Fibroblast of the aortic adventitia (primary cell): ENCODE measurements at regions not wholly inside any gene's neighbourhood (a gene's known extent, or its start where the extent isn't known, plus 50 kb on each side); places are given as distances from the start of the nearest gene placed in this dataset.
A peak's percentile ranks its signal among the peaks of the same experiment; 100 is the strongest.

Source experiments
- DNase-seq: peaks from one replicate; pipeline ENCODE4 v3.0.0-alpha.2; 2010; ENCODE audit warnings: low read depth
- H3K4me3 ChIP-seq: 2 replicates; pipeline ENCODE4 v1.5.1; 2011; ENCODE audit warnings: low read depth, mild to moderate bottlenecking, control low read depth, low read length, moderate library complexity
- CTCF ChIP-seq: IDR thresholded peaks from 2 replicates; pipeline ENCODE4 v1.5.1; 2011; ENCODE audit warnings: mild to moderate bottlenecking, low read length, control low read depth, inconsistent platforms; ENCODE audit not compliant: insufficient read depth

GRCh38 chr2:240236217-240237111, 96.0 kb upstream of the OTOS start:
- DNase-seq, result no peak
- no peak for TF ChIP-seq CTCF
- H3K4me3 ChIP-seq, result no peak overlapping the region

- DNase-seq, result peak; percentile 85
- no peak overlapping the region for H3K4me3 ChIP-seq
- no peak for TF ChIP-seq CTCF
Measured at GRCh38 chr2:240237609-240238174, 97.2 kb upstream of the OTOS start.

- DNase-seq, result no peak
- H3K4me3 ChIP-seq, result no peak overlapping the region
- TF ChIP-seq CTCF, result no peak
Measured at GRCh38 chr2:240238201-240238600, 97.7 kb upstream of the OTOS start.

GRCh38 chr2:240238786-240239185, 98.3 kb upstream of the OTOS start:
- no peak for DNase-seq
- TF ChIP-seq CTCF, result no peak
- no peak overlapping the region for H3K4me3 ChIP-seq

GRCh38 chr2:240239325-240239724, 98.9 kb upstream of the OTOS start:
- no peak overlapping the region for H3K4me3 ChIP-seq
- TF ChIP-seq CTCF, result no peak
- DNase-seq, result no peak

GRCh38 chr2:240240017-240240734, 99.7 kb upstream of the OTOS start:
- no peak for DNase-seq

More at GRCh38 chr2:240240017-240240734, 99.7 kb upstream of the OTOS start:
- no peak overlapping the region for H3K4me3 ChIP-seq
- no peak for TF ChIP-seq CTCF
